ENCODE measurements at regions not wholly inside any gene's neighbourhood (a gene's known extent, or its start where the extent isn't known, plus 50 kb on each side); places are given as distances from the start of the nearest gene placed in this dataset.
A peak's percentile ranks its signal among the peaks of the same experiment; 100 is the strongest.

DNA sequence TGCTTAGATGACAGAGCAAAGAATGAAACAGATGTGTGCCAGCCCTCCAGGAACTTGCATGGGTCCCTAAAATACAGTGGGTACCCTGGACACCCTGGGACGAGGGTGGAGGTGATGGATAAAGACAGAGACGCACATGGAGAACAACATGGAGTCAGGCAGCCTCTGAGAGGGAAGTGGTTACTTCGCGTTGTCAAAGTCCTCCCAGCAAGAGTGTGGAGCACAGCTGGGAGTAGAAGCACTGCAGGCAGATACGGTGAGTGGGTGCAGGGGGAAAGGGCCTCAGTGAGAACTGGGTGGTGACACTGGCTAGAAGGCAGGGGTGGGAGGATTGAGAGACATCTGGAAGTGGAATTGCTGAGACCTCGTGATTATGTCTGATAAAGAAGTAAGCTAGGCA lies 70.8 kb upstream of the PRR20G start:
- 79 to 81% methylated on average over 6 of the region's 6 CpGs for WGBS, 2 donors
- DNase-seq (ENCODE audit: low spot score in 2 of 2), result no peak
- intact Hi-C loops (cut with DNase I; ENCODE audit: low total_unique reads), result no loop called here

DNA sequence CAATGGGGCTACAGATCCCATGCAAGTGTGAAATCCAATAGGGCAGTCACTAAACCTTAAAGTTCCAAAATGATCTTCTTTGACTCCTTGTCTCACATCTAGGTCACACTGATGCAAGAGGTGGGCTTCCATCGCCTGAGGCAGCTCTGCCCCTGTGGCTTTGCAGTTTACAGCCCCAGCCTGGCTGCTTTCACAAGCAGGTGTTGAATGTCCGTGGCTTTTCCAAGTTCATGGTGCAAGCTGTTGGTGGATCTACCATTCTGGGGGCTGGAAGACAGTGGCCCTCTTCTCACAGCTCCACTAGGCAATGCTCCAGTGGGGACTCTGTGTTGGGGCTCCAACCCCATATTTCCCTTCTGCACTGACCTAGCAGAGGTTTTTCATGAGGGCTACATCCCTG lies 68.5 kb upstream of the PRR20G start:
- H3K4me3 ChIP-seq (ENCODE audit: low read depth, poor library complexity, severe bottlenecking), result no peak overlapping the region
- TF ChIP-seq POLR2A (IDR thresholded peaks at IDR 0.05), result no peak
- TF ChIP-seq, protein P1, sequence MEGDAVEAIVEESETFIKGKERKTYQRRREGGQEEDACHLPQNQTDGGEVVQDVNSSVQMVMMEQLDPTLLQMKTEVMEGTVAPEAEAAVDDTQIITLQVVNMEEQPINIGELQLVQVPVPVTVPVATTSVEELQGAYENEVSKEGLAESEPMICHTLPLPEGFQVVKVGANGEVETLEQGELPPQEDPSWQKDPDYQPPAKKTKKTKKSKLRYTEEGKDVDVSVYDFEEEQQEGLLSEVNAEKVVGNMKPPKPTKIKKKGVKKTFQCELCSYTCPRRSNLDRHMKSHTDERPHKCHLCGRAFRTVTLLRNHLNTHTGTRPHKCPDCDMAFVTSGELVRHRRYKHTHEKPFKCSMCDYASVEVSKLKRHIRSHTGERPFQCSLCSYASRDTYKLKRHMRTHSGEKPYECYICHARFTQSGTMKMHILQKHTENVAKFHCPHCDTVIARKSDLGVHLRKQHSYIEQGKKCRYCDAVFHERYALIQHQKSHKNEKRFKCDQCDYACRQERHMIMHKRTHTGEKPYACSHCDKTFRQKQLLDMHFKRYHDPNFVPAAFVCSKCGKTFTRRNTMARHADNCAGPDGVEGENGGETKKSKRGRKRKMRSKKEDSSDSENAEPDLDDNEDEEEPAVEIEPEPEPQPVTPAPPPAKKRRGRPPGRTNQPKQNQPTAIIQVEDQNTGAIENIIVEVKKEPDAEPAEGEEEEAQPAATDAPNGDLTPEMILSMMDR (IDR thresholded peaks at IDR 0.05), result no peak
- no peak for DNase-seq (ENCODE audit: low spot score in 2 of 2)
- intact Hi-C loops (cut with DNase I; ENCODE audit: low total_unique reads), result no loop called here
- 83 to 86% methylated on average over 2 of the region's 2 CpGs for WGBS, 2 donors

More for the DNA sequence above, 70.8 kb upstream of the PRR20G start:
- no peak overlapping the region for H3K4me3 ChIP-seq (ENCODE audit: low read depth, poor library complexity, severe bottlenecking)
- TF ChIP-seq POLR2A (IDR thresholded peaks at IDR 0.05), result no peak
- TF ChIP-seq, protein P1 (IDR thresholded peaks at IDR 0.05), result no peak

DNA sequence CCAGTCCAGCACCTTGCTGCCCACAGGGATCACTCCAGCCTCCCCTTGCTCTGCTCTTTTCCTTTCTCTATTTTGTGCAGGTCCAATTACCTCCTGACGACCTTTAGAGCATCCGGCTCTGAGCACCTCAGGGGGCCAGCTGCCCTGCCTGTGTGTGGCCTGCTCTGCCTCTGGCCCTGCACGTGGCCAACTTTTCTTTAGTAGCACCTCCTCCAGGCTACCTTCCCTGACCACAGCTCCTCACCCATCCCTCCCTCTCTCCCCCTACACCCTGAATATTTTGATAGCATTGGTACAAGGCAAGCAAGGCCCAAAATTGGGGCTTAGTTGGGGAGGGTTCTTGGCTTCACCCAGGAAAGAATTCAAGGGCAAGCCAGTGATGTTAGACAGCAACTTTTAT lies 66.9 kb upstream of the PRR20G start:
- intact Hi-C loops (cut with DNase I; ENCODE audit: low total_unique reads), result no loop called here
- H3K4me3 ChIP-seq (ENCODE audit: low read depth, poor library complexity, severe bottlenecking), result no peak overlapping the region
- no peak for TF ChIP-seq POLR2A (IDR thresholded peaks at IDR 0.05)
- TF ChIP-seq, protein P1 (IDR thresholded peaks at IDR 0.05), result no peak
- no peak for DNase-seq (ENCODE audit: low spot score in 2 of 2)
- 72 to 82% methylated on average over 3 of the region's 3 CpGs for WGBS, 2 donors

DNA sequence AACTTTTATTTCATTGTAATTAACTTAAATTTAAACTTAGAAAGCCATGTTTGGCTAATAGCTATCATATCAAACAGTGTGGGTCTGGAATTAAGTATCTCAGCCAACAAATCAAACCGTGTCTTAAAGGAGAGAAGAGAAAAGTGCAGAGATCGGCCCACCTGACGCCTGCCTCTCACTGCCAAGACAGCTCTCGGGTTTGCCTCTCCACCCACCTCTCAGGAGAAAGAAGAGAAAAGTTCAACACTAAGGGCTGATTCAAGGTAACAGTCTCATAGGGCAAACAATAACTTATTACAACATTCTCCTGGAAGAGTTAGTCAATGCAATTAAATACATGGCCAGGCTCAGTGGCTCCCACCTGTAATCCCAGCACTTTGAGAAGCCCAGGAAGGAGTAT lies 64.8 kb upstream of the PRR20G start:
- TF ChIP-seq POLR2A (IDR thresholded peaks at IDR 0.05), result no peak
- TF ChIP-seq, protein P1 (IDR thresholded peaks at IDR 0.05), result no peak
- 65 to 74% methylated on average over 4 of the region's 4 CpGs for WGBS, 2 donors
- peak in 1 of 2 donors; percentile 21 for DNase-seq (ENCODE audit: low spot score in 2 of 2)
- H3K4me3 ChIP-seq (ENCODE audit: low read depth, poor library complexity, severe bottlenecking), result no peak overlapping the region
- intact Hi-C loops (cut with DNase I; ENCODE audit: low total_unique reads), result no loop called here

DNA sequence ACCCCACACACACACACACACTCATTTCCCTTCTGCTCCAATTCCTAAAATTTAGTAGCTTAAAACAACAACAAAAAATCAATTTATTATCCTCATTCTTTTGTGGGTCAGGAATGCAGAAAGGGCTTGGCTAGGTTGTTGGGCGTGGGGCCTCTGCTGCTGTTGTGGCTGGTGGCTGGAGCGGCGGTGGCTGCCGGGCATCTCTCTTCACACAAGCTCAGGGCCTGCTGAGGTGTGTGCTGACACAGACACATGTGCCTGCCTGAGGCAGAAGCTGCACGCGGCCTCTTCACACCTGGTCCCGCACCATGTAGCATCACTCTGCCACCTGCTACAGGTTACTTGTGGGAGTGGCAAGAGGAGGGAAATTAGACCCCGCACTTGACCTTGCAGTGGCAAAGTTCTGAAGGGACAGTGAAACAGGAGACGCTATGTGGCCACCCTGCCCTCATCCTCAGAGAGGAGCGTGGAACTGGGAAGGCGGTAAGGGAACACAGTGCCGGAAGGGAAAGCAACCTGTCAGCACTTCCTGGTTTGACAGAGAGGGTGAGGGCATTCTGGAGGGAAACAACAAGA lies 64.0 kb upstream of the PRR20G start:
- DNase-seq (ENCODE audit: low spot score in 2 of 2), result no peak
- intact Hi-C loops (cut with DNase I; ENCODE audit: low total_unique reads), result no loop called here
- no peak for TF ChIP-seq POLR2A (IDR thresholded peaks at IDR 0.05)
- TF ChIP-seq, protein P1 (IDR thresholded peaks at IDR 0.05), result no peak
- WGBS, 2 donors, result 49 to 68% methylated on average over 12 of the region's 12 CpGs
- H3K4me3 ChIP-seq (ENCODE audit: low read depth, poor library complexity, severe bottlenecking), result no peak overlapping the region

DNA sequence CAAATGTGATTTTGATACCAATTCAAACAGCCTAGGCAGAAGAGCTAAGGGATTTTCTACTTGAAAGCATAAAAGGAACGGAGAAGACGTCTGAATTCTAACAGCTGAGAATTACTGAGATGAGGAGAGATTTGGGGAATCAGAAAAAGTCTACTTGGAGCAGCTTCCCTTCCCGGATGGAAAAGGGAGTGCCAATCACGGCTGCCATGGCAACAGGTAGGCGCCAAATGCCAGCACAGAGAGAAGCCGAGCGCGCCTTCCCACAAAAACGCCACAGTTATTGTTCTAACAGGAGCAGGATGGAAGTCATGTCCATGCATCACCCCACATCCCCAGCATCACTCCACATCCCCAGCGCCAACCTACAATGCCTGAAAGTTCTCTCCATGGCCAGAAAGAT lies 63.5 kb upstream of the PRR20G start:
- 49 to 66% methylated on average over 10 of the region's 10 CpGs for WGBS, 2 donors
- DNase-seq (ENCODE audit: low spot score in 2 of 2), result no peak
- TF ChIP-seq POLR2A (IDR thresholded peaks at IDR 0.05), result no peak
- TF ChIP-seq, protein P1 (IDR thresholded peaks at IDR 0.05), result no peak
- intact Hi-C loops (cut with DNase I; ENCODE audit: low total_unique reads), result no loop called here
- H3K4me3 ChIP-seq (ENCODE audit: low read depth, poor library complexity, severe bottlenecking), result no peak overlapping the region
